Lung (tissue), 11 donors: ENCODE measurements at regions not wholly inside any gene's neighbourhood (a gene's known extent, or its start where the extent isn't known, plus 50 kb on each side); places are given as distances from the start of the nearest gene placed in this dataset.

Experiments used
- ATAC-seq: fragments of 200-7000 bp; cut with Tn5 transposase; one replicate; pipeline ENCODE4 v1.9.1; 2020; ENCODE audit warnings: moderate number of reproducible peaks; ENCODE audit not compliant: insufficient read depth, low FRiP score
- DNase-seq, 3 donors: peaks; one replicate each; pipeline ENCODE4 v3.0.0-alpha.2; 2013 to 2017
- H3K27ac ChIP-seq, 2 donors: one replicate each; pipeline ENCODE4 v1.5.1; 2013; ENCODE audit warnings: mild to moderate bottlenecking in 2 of 2, moderate library complexity in 2 of 2, control low read depth in 1 of 2, inconsistent platforms in 1 of 2, low read depth in 1 of 2, low read length in 1 of 2
- H3K27me3 ChIP-seq, 3 donors: one replicate each; pipeline ENCODE4 v1.5.1; 2013; ENCODE audit warnings: low read length in 2 of 3; ENCODE audit not compliant: control insufficient read depth in 3 of 3, insufficient read depth in 3 of 3
- H3K36me3 ChIP-seq, 4 donors: one replicate each; pipeline ENCODE4 v1.5.1; 2013; ENCODE audit warnings: low read length in 4 of 4, mild to moderate bottlenecking in 1 of 4, moderate library complexity in 1 of 4; ENCODE audit not compliant: control insufficient read depth in 4 of 4, insufficient read depth in 4 of 4
- H3K4me1 ChIP-seq, 5 donors: one replicate each; pipeline ENCODE4 v1.5.1; 2013; ENCODE audit warnings: low read length in 5 of 5, mild to moderate bottlenecking in 2 of 5, moderate library complexity in 1 of 5; ENCODE audit not compliant: control insufficient read depth in 5 of 5, insufficient read depth in 5 of 5
- H3K4me3 ChIP-seq: one replicate; pipeline ENCODE4 v1.5.1; 2013; ENCODE audit warnings: mild to moderate bottlenecking, control low read depth, moderate library complexity
- H3K9ac ChIP-seq, 2 donors: one replicate each; pipeline ENCODE4 v1.5.1; 2013; ENCODE audit warnings: low read length in 2 of 2, control low read depth in 1 of 2; ENCODE audit not compliant: insufficient read depth in 1 of 2
- H3K9me3 ChIP-seq, 4 donors: one replicate each; pipeline ENCODE4 v1.5.1; 2013; ENCODE audit warnings: low read length in 3 of 4, mild to moderate bottlenecking in 1 of 4, moderate library complexity in 1 of 4; ENCODE audit not compliant: control insufficient read depth in 4 of 4, insufficient read depth in 3 of 4
- WGBS, 2 donors: extraction: QIAGEN DNeasy Blood & Tissue Kit; methylation state at CpG; one replicate each; pipeline ENCODE4 v1.1.7; 2013; 5-methylcytosine and 5-hydroxymethylcytosine counted together
- TF ChIP-seq, protein P1 (sequence below): IDR thresholded peaks from 2 replicates; pipeline ENCODE4 v1.5.1; 2012; ENCODE audit warnings: mild to moderate bottlenecking; ENCODE audit errors: control extremely low read depth, extremely low read depth
- donor health status: control.
- donor health status: control.
- donor health status: Bipolar disorder and iron deficiency.
- donor health status: healthy.
- donor health status: DM: yes; HTN: yes; CAD: no.

DNA sequence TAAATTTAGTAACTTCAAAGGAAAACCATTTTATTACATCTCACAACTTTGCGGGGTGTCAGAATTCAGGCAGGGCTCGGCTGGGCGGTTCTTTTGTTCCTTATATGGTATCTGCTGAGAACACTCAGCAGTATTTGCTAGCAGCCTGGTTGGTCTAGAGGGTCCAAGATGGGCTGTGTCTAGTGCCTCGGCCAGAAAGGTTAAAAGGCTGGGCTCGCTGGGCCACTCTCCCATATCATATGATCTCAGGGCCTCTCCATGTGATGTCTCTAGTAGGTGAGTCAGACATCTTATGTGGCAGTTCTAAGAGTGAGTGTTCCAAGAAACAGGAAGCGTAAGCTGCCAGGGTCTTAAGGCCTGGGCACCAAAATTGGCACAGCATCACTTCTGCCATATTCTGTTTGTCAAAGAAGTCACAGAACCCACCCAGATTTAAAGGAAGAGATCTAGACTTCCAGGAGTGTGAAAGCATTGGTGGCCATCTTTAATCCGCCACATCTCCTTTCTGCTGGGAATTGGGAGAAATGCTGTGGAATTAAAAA lies 100.9 kb upstream of the ATP6AP2 start:
- H3K4me1 ChIP-seq = peaks cover 0 to 3% (median 0%) of the 10 kb centered on the region in 5 donors
- 87 to 97% methylated on average over 7 of the region's 7 CpGs for WGBS, 2 donors
- H3K27ac ChIP-seq = no peak overlapping the region
- peaks cover 0 to 13% (median 0%) of the 10 kb centered on the region in 4 donors for H3K9me3 ChIP-seq
- peaks cover 0 to 19% (median 4%) of the 10 kb centered on the region in 3 donors for H3K27me3 ChIP-seq
- ATAC-seq (no peak), DNase-seq (no peak)
- no peak overlapping the region for H3K4me3 ChIP-seq
- H3K36me3 ChIP-seq = no peaks in the 10 kb centered on the region
- H3K9ac ChIP-seq = no peak overlapping the region
- TF ChIP-seq, protein P1, sequence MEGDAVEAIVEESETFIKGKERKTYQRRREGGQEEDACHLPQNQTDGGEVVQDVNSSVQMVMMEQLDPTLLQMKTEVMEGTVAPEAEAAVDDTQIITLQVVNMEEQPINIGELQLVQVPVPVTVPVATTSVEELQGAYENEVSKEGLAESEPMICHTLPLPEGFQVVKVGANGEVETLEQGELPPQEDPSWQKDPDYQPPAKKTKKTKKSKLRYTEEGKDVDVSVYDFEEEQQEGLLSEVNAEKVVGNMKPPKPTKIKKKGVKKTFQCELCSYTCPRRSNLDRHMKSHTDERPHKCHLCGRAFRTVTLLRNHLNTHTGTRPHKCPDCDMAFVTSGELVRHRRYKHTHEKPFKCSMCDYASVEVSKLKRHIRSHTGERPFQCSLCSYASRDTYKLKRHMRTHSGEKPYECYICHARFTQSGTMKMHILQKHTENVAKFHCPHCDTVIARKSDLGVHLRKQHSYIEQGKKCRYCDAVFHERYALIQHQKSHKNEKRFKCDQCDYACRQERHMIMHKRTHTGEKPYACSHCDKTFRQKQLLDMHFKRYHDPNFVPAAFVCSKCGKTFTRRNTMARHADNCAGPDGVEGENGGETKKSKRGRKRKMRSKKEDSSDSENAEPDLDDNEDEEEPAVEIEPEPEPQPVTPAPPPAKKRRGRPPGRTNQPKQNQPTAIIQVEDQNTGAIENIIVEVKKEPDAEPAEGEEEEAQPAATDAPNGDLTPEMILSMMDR = no peak

DNA sequence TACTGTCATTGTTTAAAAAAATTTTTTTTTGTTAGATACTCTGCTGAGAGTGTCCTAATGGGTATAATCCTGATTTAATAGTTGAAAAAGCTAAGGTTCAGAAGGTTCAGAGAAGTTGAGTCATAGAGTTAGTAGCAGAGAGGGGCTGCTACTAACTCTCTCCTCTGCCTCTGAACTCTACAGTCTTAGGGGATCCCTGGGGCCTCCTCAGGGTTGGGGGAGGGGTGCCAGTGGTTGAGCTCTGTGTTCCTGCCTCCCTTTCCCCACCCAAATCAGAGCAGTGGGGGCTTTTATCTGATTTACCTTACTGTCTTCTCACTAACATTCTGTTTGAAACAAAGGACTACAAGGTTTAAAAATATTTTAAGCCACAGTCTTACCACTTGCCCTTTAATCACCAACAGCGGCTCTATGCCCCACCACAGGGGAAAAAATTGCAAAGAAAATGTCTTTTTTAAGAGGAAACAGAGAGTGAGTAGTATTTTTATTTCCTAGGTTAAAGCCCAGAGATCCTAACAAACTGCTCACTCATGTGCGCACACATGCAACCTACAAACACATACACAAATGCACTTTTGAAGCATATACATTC lies 102.2 kb upstream of the ATP6AP2 start:
- ATAC-seq (no peak), DNase-seq (no peak)
- no peak overlapping the region for H3K9ac ChIP-seq
- no peak overlapping the region for H3K27ac ChIP-seq
- H3K27me3 ChIP-seq = peaks cover 0 to 19% (median 8%) of the 10 kb centered on the region in 3 donors
- peaks cover 0 to 7% (median 2%) of the 10 kb centered on the region in 5 donors for H3K4me1 ChIP-seq
- peaks cover 0 to 15% (median 0%) of the 10 kb centered on the region in 4 donors for H3K9me3 ChIP-seq
- H3K4me3 ChIP-seq = no peak overlapping the region
- TF ChIP-seq, protein P1 = no peak
- no peaks in the 10 kb centered on the region for H3K36me3 ChIP-seq
- WGBS, 2 donors = 90% methylated on average over 2 of the region's 2 CpGs

- peaks cover 0 to 7% (median 2%) of the 10 kb centered on the region in 5 donors for H3K4me1 ChIP-seq
- no peak overlapping the region for H3K27ac ChIP-seq
- 82 to 90% methylated on average over 7 of the region's 7 CpGs for WGBS, 2 donors
- DNase-seq (no peak), ATAC-seq (no peak)
- H3K4me3 ChIP-seq = no peak overlapping the region
- TF ChIP-seq, protein P1 = no peak
- peaks cover 0 to 18% (median 0%) of the 10 kb centered on the region in 4 donors for H3K9me3 ChIP-seq
- no peak overlapping the region for H3K9ac ChIP-seq
- H3K27me3 ChIP-seq = peaks cover 0 to 17% (median 11%) of the 10 kb centered on the region in 3 donors
- H3K36me3 ChIP-seq = no peaks in the 10 kb centered on the region
These were observed 103.8 kb upstream of the ATP6AP2 start for GRCh38 chrX:40476958-40477357.
